ENCODE measurements at regions not wholly inside any gene's neighbourhood (a gene's known extent, or its start where the extent isn't known, plus 50 kb on each side); places are given as distances from the start of the nearest gene placed in this dataset.

DNA sequence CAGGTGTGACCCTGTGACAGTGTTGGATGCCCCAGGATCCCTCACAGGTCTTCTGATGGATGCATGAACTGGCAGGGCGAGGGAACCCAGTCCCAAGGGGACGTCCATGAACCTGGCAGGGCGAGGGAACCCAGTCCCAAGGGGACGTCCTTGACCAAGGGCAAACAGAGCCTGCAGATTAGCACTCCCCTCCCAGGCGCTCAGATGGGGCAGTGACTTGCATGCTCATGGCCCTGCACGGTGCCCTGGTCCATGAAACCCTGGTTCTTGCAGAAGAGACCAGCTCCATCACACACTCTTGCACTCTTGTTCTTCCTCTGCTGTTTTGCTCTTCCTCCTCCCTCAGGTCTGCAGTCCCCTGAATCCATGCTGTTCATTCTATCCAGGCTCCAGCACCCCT is 192.7 kb downstream of the GALR1 start:
- ATAC-seq (no peak), DNase-seq (no peak)
- Histone ChIP-seq H3K9me3 (ENCODE audit: control insufficient read depth in 2 of 3, low read length in 3 of 3) (no peaks in the 10 kb centered on the region), H3K4me1 (ENCODE audit: control insufficient read depth in 2 of 2, insufficient read depth in 2 of 2, low read length in 2 of 2) (no peaks in the 10 kb centered on the region), H3K27ac (ENCODE audit: low read depth, low read length) (no peak overlapping the region), H3K27me3 (ENCODE audit: control insufficient read depth in 2 of 2, insufficient read depth in 2 of 2, low read length in 2 of 2) (no peaks in the 10 kb centered on the region), H3K36me3 (ENCODE audit: control insufficient read depth in 2 of 3, insufficient read depth in 3 of 3, low read length in 3 of 3) (no peaks in the 10 kb centered on the region), H3K4me3 (ENCODE audit: low read length) (no peak overlapping the region)
- H3K27me3 Mint-ChIP-seq, result peaks cover 0 to 34% (median 26%) of the 10 kb centered on the region in 5 donors
- peaks cover 0 to 5% (median 0%) of the 10 kb centered on the region in 11 donors for H3K9me3 Mint-ChIP-seq
- H3K36me3 Mint-ChIP-seq, result peaks cover 0 to 7% (median 0%) of the 10 kb centered on the region in 5 donors
- no peak overlapping the region for H3K27ac Mint-ChIP-seq
- CTCF ChIA-PET, result no interaction called here
- intact Hi-C loops (cut with micrococcal nuclease), result no loop called here
- H3K4me1 Mint-ChIP-seq, result no peaks in the 10 kb centered on the region
- no peak overlapping the region for H3K4me3 Mint-ChIP-seq
- POLR2A ChIA-PET, result no interaction called here

DNA sequence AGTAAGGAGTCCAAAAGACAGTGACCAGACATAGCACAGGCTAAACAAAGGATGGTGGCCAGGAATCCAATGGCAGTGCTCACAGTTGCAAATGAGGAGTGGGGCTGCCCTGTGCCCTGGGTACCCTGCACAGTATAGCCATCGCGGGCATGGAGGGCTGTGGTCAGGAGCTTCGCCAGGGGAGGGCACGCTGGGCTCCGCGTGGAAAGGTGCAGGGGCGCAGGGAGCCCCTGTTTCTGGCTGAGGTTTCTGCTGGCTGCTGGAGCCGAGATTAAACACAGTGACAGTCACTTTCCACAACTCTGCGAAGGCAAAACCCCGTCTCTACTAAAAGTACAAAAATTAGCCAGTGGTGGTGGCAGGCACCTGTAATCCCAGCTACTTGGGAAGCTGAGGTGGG is 194.7 kb downstream of the GALR1 start:
- intact Hi-C loops (cut with micrococcal nuclease), result no loop called here
- H3K4me3 Mint-ChIP-seq, result no peak overlapping the region
- CTCF ChIA-PET, result no interaction called here

DNA sequence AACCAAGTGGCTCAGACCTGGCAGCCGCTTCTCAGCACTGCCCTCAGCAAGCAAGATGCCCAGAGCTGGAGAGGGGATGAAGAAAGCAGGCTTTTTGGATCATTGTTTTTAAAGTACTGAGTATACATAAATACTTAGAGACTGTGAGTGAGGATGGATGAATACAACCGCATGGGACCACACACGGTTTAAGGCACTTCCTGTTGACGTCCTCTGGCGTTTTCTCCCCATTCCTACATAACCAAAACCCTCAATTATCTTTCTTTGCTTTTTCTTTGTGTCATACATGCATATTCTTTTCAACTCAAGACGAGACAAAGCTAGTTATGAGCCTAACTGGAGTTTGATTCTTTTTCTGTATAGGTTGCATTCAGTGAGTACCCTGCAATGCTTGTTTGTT is 198.4 kb downstream of the GALR1 start:
- no peak overlapping the region for H3K4me3 ChIP-seq (ENCODE audit: low read length)
- no peak overlapping the region for H3K4me3 Mint-ChIP-seq
- CTCF ChIA-PET, result no interaction called here

More for the DNA sequence above, 194.7 kb downstream of the GALR1 start:
- no peak overlapping the region for H3K27ac Mint-ChIP-seq
- peaks cover 0 to 5% (median 0%) of the 10 kb centered on the region in 11 donors for H3K9me3 Mint-ChIP-seq
- H3K9me3 ChIP-seq (ENCODE audit: control insufficient read depth in 2 of 3, low read length in 3 of 3), result no peaks in the 10 kb centered on the region
- no peak overlapping the region for H3K4me3 ChIP-seq (ENCODE audit: low read length)
- H3K4me1 ChIP-seq (ENCODE audit: control insufficient read depth in 2 of 2, insufficient read depth in 2 of 2, low read length in 2 of 2), result no peaks in the 10 kb centered on the region
- DNase-seq, result no peak
- no peaks in the 10 kb centered on the region for H3K36me3 ChIP-seq (ENCODE audit: control insufficient read depth in 2 of 3, insufficient read depth in 3 of 3, low read length in 3 of 3)
- no peak overlapping the region for H3K27ac ChIP-seq (ENCODE audit: low read depth, low read length)
- no peaks in the 10 kb centered on the region for H3K4me1 Mint-ChIP-seq
- no peaks in the 10 kb centered on the region for H3K27me3 ChIP-seq (ENCODE audit: control insufficient read depth in 2 of 2, insufficient read depth in 2 of 2, low read length in 2 of 2)
- peaks cover 0 to 7% (median 0%) of the 10 kb centered on the region in 5 donors for H3K36me3 Mint-ChIP-seq
- ATAC-seq, result no peak
- peaks cover 4 to 37% (median 34%) of the 10 kb centered on the region in 5 donors for H3K27me3 Mint-ChIP-seq
- POLR2A ChIA-PET, result no interaction called here

DNA sequence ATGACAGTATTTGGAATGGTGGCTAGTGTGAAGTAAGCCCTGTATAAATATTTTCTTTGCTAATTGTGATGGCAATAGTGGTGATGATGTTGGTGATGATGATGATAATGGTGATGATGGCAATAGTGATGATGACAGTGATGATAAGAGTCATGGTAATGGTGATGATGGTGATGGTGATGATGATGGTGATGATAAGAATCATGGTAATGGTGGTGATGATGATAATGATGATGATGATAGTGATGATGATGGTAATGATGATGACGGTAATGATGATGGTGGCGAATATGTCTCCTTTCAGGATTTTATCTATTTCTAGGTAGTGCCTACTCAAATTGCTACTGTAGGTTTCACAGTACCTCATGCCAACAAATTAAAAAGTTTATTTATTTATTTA is 205.4 kb downstream of the GALR1 start:
- Histone ChIP-seq H3K9me3 (ENCODE audit: control insufficient read depth in 2 of 3, low read length in 3 of 3) (no peaks in the 10 kb centered on the region), H3K4me3 (ENCODE audit: low read length) (no peak overlapping the region), H3K27me3 (ENCODE audit: control insufficient read depth in 2 of 2, insufficient read depth in 2 of 2, low read length in 2 of 2) (no peaks in the 10 kb centered on the region), H3K4me1 (ENCODE audit: control insufficient read depth in 2 of 2, insufficient read depth in 2 of 2, low read length in 2 of 2) (no peaks in the 10 kb centered on the region), H3K27ac (ENCODE audit: low read depth, low read length) (no peak overlapping the region), H3K36me3 (ENCODE audit: control insufficient read depth in 2 of 3, insufficient read depth in 3 of 3, low read length in 3 of 3) (no peaks in the 10 kb centered on the region)
- Mint-ChIP-seq H3K9me3 (no peaks in the 10 kb centered on the region), H3K27ac (no peak overlapping the region), H3K4me1 (no peaks in the 10 kb centered on the region), H3K36me3 (peaks cover 0 to 3% (median 0%) of the 10 kb centered on the region in 5 donors), H3K27me3 (peaks cover 3 to 16% (median 12%) of the 10 kb centered on the region in 5 donors), H3K4me3 (no peak overlapping the region)
- DNase-seq (no peak), ATAC-seq (no peak)
- POLR2A ChIA-PET, result no interaction called here
- intact Hi-C loops (cut with micrococcal nuclease), result no loop called here
- CTCF ChIA-PET, result no interaction called here

More for the DNA sequence above, 198.4 kb downstream of the GALR1 start:
- Histone ChIP-seq H3K9me3 (ENCODE audit: control insufficient read depth in 2 of 3, low read length in 3 of 3) (no peaks in the 10 kb centered on the region), H3K4me1 (ENCODE audit: control insufficient read depth in 2 of 2, insufficient read depth in 2 of 2, low read length in 2 of 2) (no peaks in the 10 kb centered on the region), H3K36me3 (ENCODE audit: control insufficient read depth in 2 of 3, insufficient read depth in 3 of 3, low read length in 3 of 3) (no peaks in the 10 kb centered on the region), H3K27ac (ENCODE audit: low read depth, low read length) (no peak overlapping the region), H3K27me3 (ENCODE audit: control insufficient read depth in 2 of 2, insufficient read depth in 2 of 2, low read length in 2 of 2) (no peaks in the 10 kb centered on the region)
- POLR2A ChIA-PET, result no interaction called here
- Mint-ChIP-seq H3K9me3 (no peaks in the 10 kb centered on the region), H3K36me3 (no peaks in the 10 kb centered on the region), H3K4me1 (no peaks in the 10 kb centered on the region), H3K27ac (no peak overlapping the region), H3K27me3 (peaks cover 5 to 30% (median 25%) of the 10 kb centered on the region in 5 donors)
- intact Hi-C loops (cut with micrococcal nuclease), result no loop called here
- DNase-seq (no peak), ATAC-seq (no peak)

DNA sequence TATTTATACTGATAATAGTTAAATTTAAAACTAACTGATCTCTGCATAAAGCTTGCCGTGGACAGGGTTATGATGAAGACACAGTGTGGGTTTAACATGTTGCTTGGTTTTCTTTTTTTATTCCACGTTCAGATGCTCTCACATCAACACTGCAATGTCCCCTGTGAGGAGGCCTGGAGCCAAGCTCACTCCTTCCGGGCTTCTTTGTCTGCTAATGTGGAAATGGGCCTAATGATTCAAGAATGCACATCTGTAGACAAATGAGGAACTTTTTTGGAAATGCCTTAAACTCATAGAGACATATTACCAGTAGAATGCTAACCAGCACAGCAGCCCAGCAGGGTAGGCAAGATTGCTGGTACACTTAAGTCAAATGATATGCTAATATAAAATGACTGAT is 208.0 kb downstream of the GALR1 start:
- DNase-seq (no peak), ATAC-seq (no peak)
- intact Hi-C loops (cut with micrococcal nuclease), result no loop called here
- Histone ChIP-seq H3K4me1 (ENCODE audit: control insufficient read depth in 2 of 2, insufficient read depth in 2 of 2, low read length in 2 of 2) (no peaks in the 10 kb centered on the region), H3K4me3 (ENCODE audit: low read length) (no peak overlapping the region), H3K9me3 (ENCODE audit: control insufficient read depth in 2 of 3, low read length in 3 of 3) (no peaks in the 10 kb centered on the region), H3K36me3 (ENCODE audit: control insufficient read depth in 2 of 3, insufficient read depth in 3 of 3, low read length in 3 of 3) (no peaks in the 10 kb centered on the region), H3K27ac (ENCODE audit: low read depth, low read length) (no peak overlapping the region), H3K27me3 (ENCODE audit: control insufficient read depth in 2 of 2, insufficient read depth in 2 of 2, low read length in 2 of 2) (no peaks in the 10 kb centered on the region)
- Mint-ChIP-seq H3K9me3 (peaks cover 0 to under 1% (median 0%) of the 10 kb centered on the region in 11 donors), H3K4me1 (no peaks in the 10 kb centered on the region), H3K27ac (no peak overlapping the region), H3K4me3 (no peak overlapping the region), H3K36me3 (peaks cover 0 to 3% (median 0%) of the 10 kb centered on the region in 5 donors), H3K27me3 (peaks cover 4 to 16% (median 7%) of the 10 kb centered on the region in 5 donors)
- CTCF ChIA-PET, result no interaction called here
- POLR2A ChIA-PET, result no interaction called here

DNA sequence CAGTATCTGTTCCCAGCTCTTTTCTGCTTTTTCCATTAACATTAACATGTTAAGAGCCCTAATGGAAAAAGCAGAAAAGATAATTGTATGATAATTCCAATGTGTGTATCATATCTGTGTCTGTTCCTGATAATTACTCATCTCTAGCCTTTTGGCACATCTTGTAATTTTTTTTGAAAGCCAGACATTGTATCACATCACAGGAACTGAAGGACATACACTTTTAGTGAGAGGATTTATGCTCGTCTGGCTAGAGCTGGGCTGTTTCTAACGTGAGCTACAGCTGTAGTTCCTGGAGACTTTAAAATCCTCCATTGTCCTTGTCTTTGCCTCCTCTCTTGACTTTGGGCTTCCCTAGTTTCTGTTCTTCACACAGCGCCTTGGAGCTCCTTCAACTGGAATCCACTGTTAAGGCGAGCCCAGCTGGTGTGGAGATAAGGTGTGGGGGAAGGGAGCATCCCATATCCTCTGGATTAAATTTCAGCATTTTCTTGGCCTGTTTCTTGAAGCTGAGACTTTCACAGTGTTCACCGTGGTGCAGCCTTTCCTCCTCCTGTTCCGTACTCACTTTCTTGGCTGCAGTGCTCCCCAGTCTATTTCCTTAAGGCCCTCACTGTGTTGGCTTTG is 211.5 kb downstream of the GALR1 start:
- ChIA-PET POLR2A (no interaction called here), CTCF (no interaction called here)
- intact Hi-C loops (cut with micrococcal nuclease), result no loop called here
- Mint-ChIP-seq H3K36me3 (no peaks in the 10 kb centered on the region), H3K9me3 (peaks cover 0 to 1% (median 0%) of the 10 kb centered on the region in 11 donors), H3K4me3 (no peak overlapping the region), H3K27ac (no peak overlapping the region), H3K4me1 (no peaks in the 10 kb centered on the region), H3K27me3 (peaks cover 13 to 22% (median 16%) of the 10 kb centered on the region in 5 donors)
- no peak overlapping the region for H3K4me3 ChIP-seq (ENCODE audit: low read length)
- no peaks in the 10 kb centered on the region for H3K36me3 ChIP-seq (ENCODE audit: control insufficient read depth in 2 of 3, insufficient read depth in 3 of 3, low read length in 3 of 3)
- H3K9me3 ChIP-seq (ENCODE audit: control insufficient read depth in 2 of 3, low read length in 3 of 3), result no peaks in the 10 kb centered on the region
- DNase-seq, result no peak
- H3K27ac ChIP-seq (ENCODE audit: low read depth, low read length), result no peak overlapping the region
- H3K27me3 ChIP-seq (ENCODE audit: control insufficient read depth in 2 of 2, insufficient read depth in 2 of 2, low read length in 2 of 2), result no peaks in the 10 kb centered on the region
- no peak for ATAC-seq
- no peaks in the 10 kb centered on the region for H3K4me1 ChIP-seq (ENCODE audit: control insufficient read depth in 2 of 2, insufficient read depth in 2 of 2, low read length in 2 of 2)

DNA sequence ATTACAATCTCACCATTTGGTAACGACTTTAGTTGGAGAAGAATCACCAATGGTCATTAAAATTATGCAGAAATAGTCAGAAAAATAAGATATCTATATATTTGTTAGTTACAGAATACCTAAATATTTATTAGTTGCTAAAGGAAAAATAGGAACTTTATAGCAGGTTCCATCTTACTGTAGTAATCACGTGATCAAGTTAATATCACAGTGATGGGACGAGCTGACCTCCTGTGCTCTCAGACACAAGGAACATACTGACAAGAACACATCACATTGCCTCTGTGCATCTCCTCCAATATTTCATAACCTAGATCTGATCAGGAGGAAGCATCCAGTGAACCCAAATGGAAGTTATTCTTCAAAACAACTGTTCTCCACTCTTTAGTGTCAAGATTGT is 215.3 kb downstream of the GALR1 start:
- no peaks in the 10 kb centered on the region for H3K27me3 ChIP-seq (ENCODE audit: control insufficient read depth in 2 of 2, insufficient read depth in 2 of 2, low read length in 2 of 2)
- intact Hi-C loops (cut with micrococcal nuclease), result loop anchor here in 1 of 2 donors (5.0 kb wide), 1 partner anchor 463 kb away; no protein-coding TSS in a partner anchor
- H3K27ac ChIP-seq (ENCODE audit: low read depth, low read length), result no peak overlapping the region
- no peak overlapping the region for H3K27ac Mint-ChIP-seq
- no peaks in the 10 kb centered on the region for H3K9me3 ChIP-seq (ENCODE audit: control insufficient read depth in 2 of 3, low read length in 3 of 3)
- no peaks in the 10 kb centered on the region for H3K36me3 ChIP-seq (ENCODE audit: control insufficient read depth in 2 of 3, insufficient read depth in 3 of 3, low read length in 3 of 3)
- H3K4me1 ChIP-seq (ENCODE audit: control insufficient read depth in 2 of 2, insufficient read depth in 2 of 2, low read length in 2 of 2), result no peaks in the 10 kb centered on the region
- peaks cover 19 to 35% (median 25%) of the 10 kb centered on the region in 5 donors for H3K27me3 Mint-ChIP-seq
- no peaks in the 10 kb centered on the region for H3K4me1 Mint-ChIP-seq
- no peaks in the 10 kb centered on the region for H3K36me3 Mint-ChIP-seq
- H3K4me3 ChIP-seq (ENCODE audit: low read length), result no peak overlapping the region
- ChIA-PET POLR2A (no interaction called here), CTCF (no interaction called here)
- H3K9me3 Mint-ChIP-seq, result peaks cover 0 to 1% (median 0%) of the 10 kb centered on the region in 11 donors
- no peak overlapping the region for H3K4me3 Mint-ChIP-seq
- DNase-seq (no peak), ATAC-seq (no peak)
